ENCODE measurements at regions not wholly inside any gene's neighbourhood (a gene's known extent, or its start where the extent isn't known, plus 50 kb on each side); places are given as distances from the start of the nearest gene placed in this dataset.

GRCh38 chr1:187313115-187313514, 484.4 kb downstream of the PLA2G4A start:
- TF ChIP-seq EZH2phosphoT487 (IDR thresholded peaks at IDR 0.05; ENCODE audit: borderline replicate concordance, low read depth, low read length) (no peak), CTCF (conservative IDR thresholded peaks at IDR 0.05; ENCODE audit: low read length) (no peak)

Measured in OCI-LY7 (cell line).